ENCODE measurements at regions not wholly inside any gene's neighbourhood (a gene's known extent, or its start where the extent isn't known, plus 50 kb on each side); places are given as distances from the start of the nearest gene placed in this dataset.

- H3K27ac Mint-ChIP-seq: no peak overlapping the region
- ATAC-seq: no peak
- WGBS (ENCODE audit: insufficient coverage): 86% methylated on average over 9 of the region's 9 CpGs
Measured at GRCh38 chr15:25619076-25619475, 180.3 kb upstream of the UBE3A start.

DNA sequence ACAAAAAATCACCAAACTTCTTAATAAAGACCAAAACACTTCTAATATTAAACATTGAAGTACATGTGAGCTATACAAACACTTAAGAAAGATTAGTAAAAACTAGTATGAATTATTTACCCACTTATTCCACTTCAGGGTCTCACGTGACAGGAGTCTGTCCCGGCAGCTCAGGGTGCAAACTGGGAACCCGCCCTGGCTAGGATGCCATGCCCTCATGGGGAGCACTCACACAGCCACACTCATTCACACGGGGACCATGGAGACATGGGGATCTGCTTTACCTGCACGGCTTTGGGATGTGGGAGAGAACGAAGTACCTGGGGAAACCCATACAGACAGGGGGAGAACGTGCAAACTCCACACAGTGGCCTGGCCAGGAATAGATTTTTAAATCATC lies 179.3 kb upstream of the UBE3A start:
- no peaks in the 10 kb centered on the region for H3K9me3 ChIP-seq (ENCODE audit: control insufficient read depth, insufficient read depth, low read length)
- no peak overlapping the region for H3K4me3 ChIP-seq (ENCODE audit: low read length)
- no peak overlapping the region for H3K27ac ChIP-seq (ENCODE audit: low read length)
- no peaks in the 10 kb centered on the region for H3K36me3 ChIP-seq (ENCODE audit: control insufficient read depth, insufficient read depth, low read length)
- ATAC-seq (no peak), DNase-seq (no peak)
- Mint-ChIP-seq H3K9me3 (peaks cover 0 to 8% of the 10 kb centered on the region in 2 donors), H3K27ac (no peak overlapping the region), H3K27me3 (ENCODE audit: low read depth in 2 of 2) (no peaks in the 10 kb centered on the region), H3K36me3 (no peaks in the 10 kb centered on the region), H3K4me3 (no peak overlapping the region), H3K4me1 (no peaks in the 10 kb centered on the region)
- H3K27me3 ChIP-seq (ENCODE audit: control insufficient read depth, insufficient read depth, low read length): no peaks in the 10 kb centered on the region
- no peaks in the 10 kb centered on the region for H3K4me1 ChIP-seq (ENCODE audit: control insufficient read depth, insufficient read depth, low read length)
- intact Hi-C loops (cut with micrococcal nuclease): no loop called here
- TF ChIP-seq CTCF (IDR thresholded peaks at IDR 0.05): no peak
- 89% methylated on average over 7 of the region's 7 CpGs for WGBS (ENCODE audit: insufficient coverage)

More at GRCh38 chr15:25619076-25619475, 180.3 kb upstream of the UBE3A start:
- Histone ChIP-seq H3K4me3 (ENCODE audit: low read length) (no peak overlapping the region), H3K36me3 (ENCODE audit: control insufficient read depth, insufficient read depth, low read length) (no peaks in the 10 kb centered on the region), H3K27ac (ENCODE audit: low read length) (no peak overlapping the region), H3K4me1 (ENCODE audit: control insufficient read depth, insufficient read depth, low read length) (no peaks in the 10 kb centered on the region), H3K9me3 (ENCODE audit: control insufficient read depth, insufficient read depth, low read length) (no peaks in the 10 kb centered on the region), H3K27me3 (ENCODE audit: control insufficient read depth, insufficient read depth, low read length) (no peaks in the 10 kb centered on the region)
- intact Hi-C loops (cut with micrococcal nuclease): no loop called here
- no peaks in the 10 kb centered on the region for H3K36me3 Mint-ChIP-seq
- H3K27me3 Mint-ChIP-seq (ENCODE audit: low read depth in 2 of 2): no peaks in the 10 kb centered on the region
- no peak for TF ChIP-seq CTCF (IDR thresholded peaks at IDR 0.05)
- H3K4me3 Mint-ChIP-seq: no peak overlapping the region
- H3K9me3 Mint-ChIP-seq: peaks cover 0 to 8% of the 10 kb centered on the region in 2 donors
- H3K4me1 Mint-ChIP-seq: no peaks in the 10 kb centered on the region
- DNase-seq: no peak

- Mint-ChIP-seq H3K27ac (no peak overlapping the region), H3K4me1 (no peaks in the 10 kb centered on the region), H3K36me3 (no peaks in the 10 kb centered on the region), H3K4me3 (no peak overlapping the region), H3K27me3 (ENCODE audit: low read depth in 2 of 2) (no peaks in the 10 kb centered on the region), H3K9me3 (peaks cover 0 to 6% of the 10 kb centered on the region in 2 donors)
- intact Hi-C loops (cut with micrococcal nuclease): no loop called here
- ATAC-seq: no peak
- Histone ChIP-seq H3K27me3 (ENCODE audit: control insufficient read depth, insufficient read depth, low read length) (no peaks in the 10 kb centered on the region), H3K4me3 (ENCODE audit: low read length) (no peak overlapping the region), H3K36me3 (ENCODE audit: control insufficient read depth, insufficient read depth, low read length) (no peaks in the 10 kb centered on the region), H3K27ac (ENCODE audit: low read length) (no peak overlapping the region), H3K9me3 (ENCODE audit: control insufficient read depth, insufficient read depth, low read length) (no peaks in the 10 kb centered on the region), H3K4me1 (ENCODE audit: control insufficient read depth, insufficient read depth, low read length) (no peaks in the 10 kb centered on the region)
- 85% methylated on average over 4 of the region's 4 CpGs for WGBS (ENCODE audit: insufficient coverage)
- DNase-seq: no peak
- TF ChIP-seq CTCF (IDR thresholded peaks at IDR 0.05): no peak
Measured at GRCh38 chr15:25616471-25616870, 177.6 kb upstream of the UBE3A start.

DNA sequence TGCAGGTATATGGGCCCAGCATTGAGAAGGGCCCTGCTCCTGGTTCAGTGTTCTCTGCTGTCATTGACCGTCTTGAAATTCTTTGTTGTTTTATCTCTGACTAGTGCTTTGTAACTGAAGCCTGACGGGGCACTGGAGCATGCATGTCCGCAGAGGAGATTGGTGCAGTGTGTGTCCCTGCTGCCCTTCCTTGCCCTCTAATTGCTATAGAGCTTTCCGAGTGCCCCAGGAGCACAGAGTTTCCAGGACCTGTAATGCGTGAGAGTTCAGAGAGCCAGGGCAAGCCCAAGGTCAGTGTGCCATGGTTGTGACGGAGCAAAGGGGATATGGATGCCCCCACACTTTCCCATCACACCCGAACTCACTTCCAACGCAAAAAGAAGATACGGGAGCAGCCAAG lies 174.3 kb upstream of the UBE3A start:
- no peak for DNase-seq
- ATAC-seq: no peak
- no peaks in the 10 kb centered on the region for H3K36me3 ChIP-seq (ENCODE audit: control insufficient read depth, insufficient read depth, low read length)
- Mint-ChIP-seq H3K27ac (no peak overlapping the region), H3K4me1 (no peaks in the 10 kb centered on the region), H3K9me3 (peaks cover 0 to 2% of the 10 kb centered on the region in 2 donors), H3K27me3 (ENCODE audit: low read depth in 2 of 2) (no peaks in the 10 kb centered on the region), H3K4me3 (no peak overlapping the region), H3K36me3 (no peaks in the 10 kb centered on the region)
- no peak overlapping the region for H3K27ac ChIP-seq (ENCODE audit: low read length)
- H3K4me3 ChIP-seq (ENCODE audit: low read length): no peak overlapping the region
- peaks cover 2% of the 10 kb centered on the region for H3K9me3 ChIP-seq (ENCODE audit: control insufficient read depth, insufficient read depth, low read length)
- TF ChIP-seq CTCF (IDR thresholded peaks at IDR 0.05): no peak
- WGBS (ENCODE audit: insufficient coverage): 89% methylated on average over 9 of the region's 9 CpGs
- no peaks in the 10 kb centered on the region for H3K4me1 ChIP-seq (ENCODE audit: control insufficient read depth, insufficient read depth, low read length)
- intact Hi-C loops (cut with micrococcal nuclease): no loop called here
- no peaks in the 10 kb centered on the region for H3K27me3 ChIP-seq (ENCODE audit: control insufficient read depth, insufficient read depth, low read length)
